Astrocyte (in vitro differentiated cells and primary cell): ENCODE measurements at regions not wholly inside any gene's neighbourhood (a gene's known extent, or its start where the extent isn't known, plus 50 kb on each side); places are given as distances from the start of the nearest gene placed in this dataset.

Source experiments
- EZH2 ChIP-seq: IDR thresholded peaks from 2 replicates; pipeline ENCODE4 v1.6.1; 2012; ENCODE audit warnings: mild to moderate bottlenecking, low read length, inconsistent platforms; ENCODE audit not compliant: insufficient read depth
- TF ChIP-seq, protein P1 (sequence below): IDR thresholded peaks from 2 replicates; pipeline ENCODE4 v1.5.1; 2011; ENCODE audit warnings: low read depth, mild to moderate bottlenecking, inconsistent platforms, low read length, moderate library complexity; ENCODE audit not compliant: insufficient read depth

DNA sequence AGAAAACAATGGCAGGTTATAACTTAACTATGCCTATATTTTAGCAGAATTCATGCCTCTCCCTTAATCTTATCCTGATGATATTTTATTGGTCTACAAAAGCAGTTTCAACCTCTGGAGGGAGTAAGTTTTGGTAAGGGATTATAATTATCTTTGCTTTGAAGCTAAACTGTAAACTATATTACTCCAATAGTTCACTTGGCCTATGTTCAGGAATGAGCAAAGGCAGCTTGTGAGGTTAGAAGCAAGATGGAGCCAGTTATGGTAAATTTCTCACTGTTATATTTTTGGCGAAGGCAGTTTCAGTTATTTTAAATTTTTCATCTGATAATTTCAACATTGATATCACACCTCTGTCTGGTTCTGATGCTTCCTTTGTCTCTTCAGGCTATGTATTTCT is 192.5 kb upstream of the RGPD4 start:
- TF ChIP-seq, protein P1, sequence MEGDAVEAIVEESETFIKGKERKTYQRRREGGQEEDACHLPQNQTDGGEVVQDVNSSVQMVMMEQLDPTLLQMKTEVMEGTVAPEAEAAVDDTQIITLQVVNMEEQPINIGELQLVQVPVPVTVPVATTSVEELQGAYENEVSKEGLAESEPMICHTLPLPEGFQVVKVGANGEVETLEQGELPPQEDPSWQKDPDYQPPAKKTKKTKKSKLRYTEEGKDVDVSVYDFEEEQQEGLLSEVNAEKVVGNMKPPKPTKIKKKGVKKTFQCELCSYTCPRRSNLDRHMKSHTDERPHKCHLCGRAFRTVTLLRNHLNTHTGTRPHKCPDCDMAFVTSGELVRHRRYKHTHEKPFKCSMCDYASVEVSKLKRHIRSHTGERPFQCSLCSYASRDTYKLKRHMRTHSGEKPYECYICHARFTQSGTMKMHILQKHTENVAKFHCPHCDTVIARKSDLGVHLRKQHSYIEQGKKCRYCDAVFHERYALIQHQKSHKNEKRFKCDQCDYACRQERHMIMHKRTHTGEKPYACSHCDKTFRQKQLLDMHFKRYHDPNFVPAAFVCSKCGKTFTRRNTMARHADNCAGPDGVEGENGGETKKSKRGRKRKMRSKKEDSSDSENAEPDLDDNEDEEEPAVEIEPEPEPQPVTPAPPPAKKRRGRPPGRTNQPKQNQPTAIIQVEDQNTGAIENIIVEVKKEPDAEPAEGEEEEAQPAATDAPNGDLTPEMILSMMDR: no peak
- no peak for TF ChIP-seq EZH2
